GM21423 (cell line): ENCODE measurements at regions not wholly inside any gene's neighbourhood (a gene's known extent, or its start where the extent isn't known, plus 50 kb on each side); places are given as distances from the start of the nearest gene placed in this dataset.

ENCODE experiments used
- ATAC-seq: cut with Tn5 transposase; IDR thresholded peaks from one replicate; pipeline ENCODE4 v1.9.1; 2021; ENCODE audit warnings: mild to moderate bottlenecking, moderate library complexity; ENCODE audit not compliant: unreplicated experiment

- no peak for ATAC-seq
Observed at GRCh38 chr1:62917314-62917713, 133.4 kb downstream of the ATG4C start.

GRCh38 chr1:62917805-62918204, 133.9 kb downstream of the ATG4C start:
- ATAC-seq: no peak

- ATAC-seq: no peak
Observed at GRCh38 chr1:62918700-62919099, 134.8 kb downstream of the ATG4C start.

- no peak for ATAC-seq
Observed at GRCh38 chr1:62922006-62922405, 138.1 kb downstream of the ATG4C start.

- ATAC-seq: no peak
Observed at GRCh38 chr1:62924983-62925790, 141.3 kb downstream of the ATG4C start.

- no peak for ATAC-seq
Observed at GRCh38 chr1:62926681-62927252, 142.8 kb downstream of the ATG4C start.

- no peak for ATAC-seq
Observed at GRCh38 chr1:62928885-62929284, 145.0 kb downstream of the ATG4C start.

GRCh38 chr1:62937634-62938296, 153.8 kb downstream of the ATG4C start:
- no peak for ATAC-seq

- ATAC-seq: no peak
Observed at GRCh38 chr1:62941780-62942179, 157.8 kb downstream of the ATG4C start.

- ATAC-seq: no peak
Observed at GRCh38 chr1:62946511-62946910, 162.6 kb downstream of the ATG4C start.

GRCh38 chr1:62951428-62951827, 167.5 kb downstream of the ATG4C start:
- ATAC-seq: no peak

- no peak for ATAC-seq
Observed at GRCh38 chr1:62952596-62952995, 168.7 kb downstream of the ATG4C start.

- ATAC-seq: no peak
Observed at GRCh38 chr1:62953633-62954032, 169.7 kb downstream of the ATG4C start.

- no peak for ATAC-seq
Observed at GRCh38 chr1:62954758-62955157, 170.8 kb downstream of the ATG4C start.

GRCh38 chr1:62955666-62956065, 171.7 kb downstream of the ATG4C start:
- no peak for ATAC-seq

GRCh38 chr1:62962014-62962812, 178.3 kb downstream of the ATG4C start:
- no peak for ATAC-seq

GRCh38 chr1:62962901-62963776, 179.2 kb downstream of the ATG4C start:
- peak; percentile 75 for ATAC-seq

GRCh38 chr1:62964141-62964540, 180.2 kb downstream of the ATG4C start:
- ATAC-seq: no peak

GRCh38 chr1:62967031-62967430, 183.1 kb downstream of the ATG4C start:
- ATAC-seq: no peak

- no peak for ATAC-seq
Observed at GRCh38 chr1:62977366-62977765, 193.4 kb downstream of the ATG4C start.
